ENCODE measurements at regions not wholly inside any gene's neighbourhood (a gene's known extent, or its start where the extent isn't known, plus 50 kb on each side); places are given as distances from the start of the nearest gene placed in this dataset.

DNA sequence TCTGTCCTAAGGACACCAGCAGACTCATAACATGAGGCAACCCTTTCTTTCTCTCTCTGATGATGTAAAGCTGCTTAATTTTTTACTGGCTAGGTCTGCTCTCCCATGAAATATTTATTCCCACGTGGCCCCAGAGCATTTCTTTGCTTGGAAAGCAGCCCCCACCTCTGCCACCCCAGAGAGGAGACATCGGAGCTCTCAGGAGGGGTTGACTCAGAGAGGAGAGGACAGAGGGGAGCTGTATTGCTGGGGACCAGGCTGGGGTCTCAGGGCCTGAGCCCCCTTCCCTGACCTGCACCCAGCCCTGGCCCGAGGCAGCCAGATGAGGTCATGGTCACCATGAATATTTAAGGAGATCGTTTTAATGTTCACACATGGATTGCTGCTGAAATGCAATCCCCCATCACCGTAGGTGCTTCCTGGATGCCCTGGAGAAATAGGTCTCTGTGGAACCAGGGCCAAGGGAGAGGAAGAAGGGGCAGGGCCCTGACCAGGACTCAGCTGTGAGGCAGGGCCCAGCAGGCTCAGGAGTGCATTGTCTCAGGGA lies 117.5 kb downstream of the DLL1 start:
- TF ChIP-seq CTCF (IDR thresholded peaks at IDR 0.05; ENCODE audit: low read depth, low read length, poor library complexity, severe bottlenecking) (no peak), EZH2phosphoT487 (IDR thresholded peaks at IDR 0.05; ENCODE audit: borderline replicate concordance, low read length) (no peak)
